Hepatocyte (in vitro differentiated cells): ENCODE measurements at regions not wholly inside any gene's neighbourhood (a gene's known extent, or its start where the extent isn't known, plus 50 kb on each side); places are given as distances from the start of the nearest gene placed in this dataset.

Experiments
- DNase-seq: peaks from one replicate; pipeline ENCODE4 v3.0.0-alpha.2; 2016; ENCODE audit warnings: low spot score
- H2AFZ ChIP-seq: fragments of 200-600 bp; sonication (generic); 2 replicates; pipeline ENCODE4 v1.6.0; 2016; ENCODE audit warnings: antibody characterized with exemption, mild to moderate bottlenecking
- H3K27ac ChIP-seq: fragments of 200-600 bp; sonication (generic); 2 replicates; pipeline ENCODE4 v1.5.1; 2016; ENCODE audit warnings: mild to moderate bottlenecking
- H3K27me3 ChIP-seq: fragments of 200-600 bp; sonication (generic); 2 replicates; pipeline ENCODE4 v1.6.1; 2016
- H3K36me3 ChIP-seq: fragments of 200-600 bp; sonication (generic); replicated peaks from 2 replicates; pipeline ENCODE4 v1.5.1; 2016; ENCODE audit warnings: low read depth; ENCODE audit not compliant: insufficient read depth
- H3K4me1 ChIP-seq: fragments of 200-600 bp; sonication (generic); 2 replicates; pipeline ENCODE4 v1.5.1; 2016; ENCODE audit warnings: mild to moderate bottlenecking, moderate library complexity; ENCODE audit not compliant: insufficient read depth
- H3K4me2 ChIP-seq: fragments of 200-600 bp; sonication (generic); 2 replicates; pipeline ENCODE4 v1.6.0; 2016
- H3K4me3 ChIP-seq: fragments of 200-600 bp; sonication (generic); 2 replicates; pipeline ENCODE4 v1.5.1; 2016; ENCODE audit warnings: mild to moderate bottlenecking
- H3K79me2 ChIP-seq: fragments of 200-600 bp; sonication (generic); 2 replicates; pipeline ENCODE4 v1.6.0; 2017; ENCODE audit warnings: mild to moderate bottlenecking
- H3K9me2 ChIP-seq: fragments of 200-600 bp; sonication (generic); replicated peaks from 2 replicates; pipeline ENCODE4 v1.6.0; 2017; ENCODE audit warnings: mild to moderate bottlenecking; ENCODE audit not compliant: insufficient read depth
- H3K9me3 ChIP-seq: fragments of 200-600 bp; sonication (generic); 2 replicates; pipeline ENCODE4 v1.5.1; 2016; ENCODE audit warnings: low read depth, mild to moderate bottlenecking
- H4K20me1 ChIP-seq: fragments of 200-600 bp; sonication (generic); 2 replicates; pipeline ENCODE4 v1.6.0; 2016; ENCODE audit warnings: mild to moderate bottlenecking; ENCODE audit not compliant: insufficient read depth, poor library complexity, severe bottlenecking
- CTCF ChIP-seq: fragments of 200-600 bp; sonication (generic); IDR thresholded peaks from 2 replicates; pipeline ENCODE4 v1.5.1; 2016; ENCODE audit warnings: antibody characterized with exemption, mild to moderate bottlenecking; ENCODE audit not compliant: poor library complexity
- EZH2 ChIP-seq: fragments of 200-600 bp; sonication (generic); IDR thresholded peaks from 2 replicates; pipeline ENCODE4 v1.6.1; 2016; ENCODE audit warnings: antibody characterized with exemption, mild to moderate bottlenecking, borderline replicate concordance
- EZH2phosphoT487 ChIP-seq: fragments of 200-600 bp; sonication (generic); IDR thresholded peaks from one replicate; pipeline ENCODE4 v1.6.1; 2018; ENCODE audit warnings: antibody characterized with exemption, mild to moderate bottlenecking, low read depth, moderate library complexity; ENCODE audit not compliant: unreplicated experiment, severe bottlenecking
- WGBS: methylation state at CpG from one replicate; pipeline ENCODE4 v1.1.6; 2016; ENCODE audit warnings: low lambda C conversion rate; ENCODE audit errors: missing lambda C conversion rate; 5-methylcytosine and 5-hydroxymethylcytosine counted together

DNA sequence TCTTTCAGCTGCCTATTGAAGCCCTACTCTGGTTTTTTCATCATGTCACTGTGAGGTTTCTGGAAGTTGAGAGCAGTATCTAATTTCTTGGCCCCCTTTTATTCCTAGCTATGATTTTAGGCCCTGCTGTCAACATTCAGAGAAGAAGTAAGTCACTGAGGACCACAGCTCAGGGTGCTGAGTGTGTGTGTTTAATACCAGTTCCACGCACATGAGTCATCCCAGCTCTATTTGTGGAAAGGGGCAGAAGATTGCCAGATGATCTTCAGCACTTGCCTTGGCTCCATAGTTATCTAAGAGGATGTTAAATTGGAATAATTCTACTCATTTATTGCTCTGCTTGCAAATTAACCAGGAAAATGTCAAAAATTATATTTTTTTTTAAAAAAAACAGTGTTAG, 65.5 kb upstream of the SLC38A4 start:
- Histone ChIP-seq H3K4me1 (no peaks in the 10 kb centered on the region), H3K36me3 (no peaks in the 10 kb centered on the region), H3K4me2 (no peak overlapping the region), H2AFZ (no peak overlapping the region), H4K20me1 (no peaks in the 10 kb centered on the region), H3K27ac (no peak overlapping the region), H3K79me2 (no peaks in the 10 kb centered on the region), H3K4me3 (no peak overlapping the region), H3K9me3 (no peaks in the 10 kb centered on the region), H3K27me3 (no peaks in the 10 kb centered on the region), H3K9me2 (no peaks in the 10 kb centered on the region)
- WGBS = 75% methylated on average over 1 of the region's 1 CpG
- TF ChIP-seq EZH2 (no peak), EZH2phosphoT487 (no peak), CTCF (no peak)
- DNase-seq = no peak

DNA sequence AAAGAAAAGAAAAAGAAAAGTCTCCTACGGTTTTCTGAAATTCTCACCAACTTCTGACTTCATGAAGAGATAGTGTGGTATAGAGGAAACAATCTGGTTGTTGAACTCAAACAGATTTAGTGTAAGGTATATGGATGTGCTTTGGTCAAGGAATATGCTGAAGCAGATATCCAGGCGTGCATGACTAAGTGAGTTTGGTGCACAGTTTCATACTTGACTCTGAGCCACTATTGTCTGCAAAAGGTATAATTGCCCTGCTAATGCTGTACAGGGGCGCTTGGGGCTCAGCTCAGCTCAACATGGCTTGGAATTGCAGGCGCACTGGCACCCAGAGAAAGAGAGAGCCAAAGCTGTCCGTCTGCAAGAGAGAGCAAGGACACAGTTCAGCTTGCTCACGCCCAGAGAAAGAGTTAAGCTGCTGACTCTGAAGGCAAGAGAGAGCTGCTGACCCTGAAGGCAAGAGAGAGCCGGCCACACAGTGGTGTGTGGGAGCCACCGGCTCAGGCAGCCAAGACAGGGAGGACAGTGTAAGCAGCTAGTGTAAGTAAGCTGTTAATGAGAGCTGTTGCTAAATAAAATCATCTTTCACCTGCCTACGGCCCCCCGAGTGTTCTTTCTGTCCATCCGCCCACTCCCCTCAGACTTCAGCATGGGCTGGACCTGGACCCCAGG, 66.4 kb upstream of the SLC38A4 start:
- H3K79me2 ChIP-seq = no peaks in the 10 kb centered on the region
- H4K20me1 ChIP-seq = no peaks in the 10 kb centered on the region
- H3K9me3 ChIP-seq = no peaks in the 10 kb centered on the region
- WGBS = 79% methylated on average over 11 of the region's 11 CpGs
- no peak overlapping the region for H3K4me3 ChIP-seq
- no peaks in the 10 kb centered on the region for H3K36me3 ChIP-seq
- H3K27me3 ChIP-seq = no peaks in the 10 kb centered on the region
- no peak for DNase-seq
- no peak overlapping the region for H3K27ac ChIP-seq
- H3K4me1 ChIP-seq = no peaks in the 10 kb centered on the region
- no peaks in the 10 kb centered on the region for H3K9me2 ChIP-seq
- TF ChIP-seq CTCF (no peak), EZH2phosphoT487 (no peak), EZH2 (no peak)
- no peak overlapping the region for H2AFZ ChIP-seq
- no peak overlapping the region for H3K4me2 ChIP-seq

DNA sequence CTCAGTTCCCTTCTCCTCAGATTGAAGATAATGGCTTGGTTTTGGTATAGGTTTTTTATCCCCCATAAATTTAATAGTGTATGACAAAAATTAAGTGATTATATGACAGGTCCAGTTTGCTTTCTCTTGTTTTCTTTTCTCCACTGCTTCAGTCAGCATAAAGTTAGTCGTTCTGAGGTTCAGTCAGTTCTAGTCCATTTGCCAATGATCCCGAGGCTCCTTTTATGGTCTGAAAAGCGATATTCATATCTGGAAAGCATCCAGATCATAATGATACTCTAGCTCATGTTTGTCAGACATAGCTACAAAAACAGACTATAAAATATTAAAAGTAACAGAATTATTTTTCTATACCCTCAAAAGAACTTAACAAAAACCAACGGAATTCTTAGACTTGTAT, 67.1 kb upstream of the SLC38A4 start:
- no peak for DNase-seq

More for the DNA sequence above, 67.1 kb upstream of the SLC38A4 start:
- Histone ChIP-seq H3K27me3 (no peaks in the 10 kb centered on the region), H3K4me2 (no peak overlapping the region), H3K9me3 (no peaks in the 10 kb centered on the region), H3K4me3 (no peak overlapping the region), H3K27ac (no peak overlapping the region), H3K79me2 (no peaks in the 10 kb centered on the region), H4K20me1 (no peaks in the 10 kb centered on the region), H2AFZ (no peak overlapping the region), H3K36me3 (no peaks in the 10 kb centered on the region), H3K4me1 (no peaks in the 10 kb centered on the region), H3K9me2 (no peaks in the 10 kb centered on the region)
- 86% methylated on average over 4 of the region's 4 CpGs for WGBS
- no peak for TF ChIP-seq CTCF
